ENCODE measurements at regions not wholly inside any gene's neighbourhood (a gene's known extent, or its start where the extent isn't known, plus 50 kb on each side); places are given as distances from the start of the nearest gene placed in this dataset.

- TF ChIP-seq CTCF (IDR thresholded peaks at IDR 0.05; ENCODE audit: low read depth, low read length), result peak; percentile 32
- DNase-seq (ENCODE audit: low read depth in 2 of 2), result peak; percentile 28 to 35
- H3K4me3 ChIP-seq (replicated peaks in 1 of 2; ENCODE audit: low read depth in 2 of 2, low read length in 2 of 2), result no peak overlapping the region
Observed at GRCh38 chr19:29467824-29468401, 57.9 kb upstream of the VSTM2B start.

- TF ChIP-seq CTCF (IDR thresholded peaks at IDR 0.05; ENCODE audit: low read depth, low read length), result no peak
- DNase-seq (ENCODE audit: low read depth in 2 of 2), result no peak
- H3K4me3 ChIP-seq (replicated peaks in 1 of 2; ENCODE audit: low read depth in 2 of 2, low read length in 2 of 2), result no peak overlapping the region
Observed at GRCh38 chr19:29475469-29475868, 50.3 kb upstream of the VSTM2B start.

All from cardiac fibroblast (primary cell).